DND-41 (cell line): ENCODE measurements at regions not wholly inside any gene's neighbourhood (a gene's known extent, or its start where the extent isn't known, plus 50 kb on each side); places are given as distances from the start of the nearest gene placed in this dataset.
"Not testable (repeated sequence)": the region's sequence is repeated elsewhere in the genome, so short reads cannot be mapped to it uniquely, and the experiment has no call there.

Experiments used
- ATAC-seq: fragments of 200-7000 bp; cut with Tn5 transposase; 3 replicates; pipeline ENCODE4 v1.9.1; 2021; ENCODE audit warnings: low read depth; ENCODE audit not compliant: insufficient read depth
- DNase-seq: peaks from one replicate; pipeline ENCODE4 v3.0.0-alpha.2; 2020
- H2AFZ ChIP-seq: 2 replicates; pipeline ENCODE4 v1.6.0; 2012; ENCODE audit warnings: low read depth, low read length
- H3K27ac ChIP-seq: 2 replicates; pipeline ENCODE4 v1.5.1; 2012; ENCODE audit warnings: low read length, inconsistent platforms
- H3K27me3 ChIP-seq: fragments of 200-600 bp; sonication (generic); 2 replicates; pipeline ENCODE4 v1.6.0; 2012; ENCODE audit warnings: low read length, mild to moderate bottlenecking, inconsistent platforms; ENCODE audit not compliant: insufficient read depth, poor library complexity
- H3K36me3 ChIP-seq: 2 replicates; pipeline ENCODE4 v1.5.1; 2012; ENCODE audit warnings: low read length, inconsistent platforms; ENCODE audit not compliant: insufficient read depth
- H3K4me1 ChIP-seq: 2 replicates; pipeline ENCODE4 v1.5.1; 2012; ENCODE audit warnings: mild to moderate bottlenecking, low read length; ENCODE audit not compliant: insufficient read depth
- H3K4me2 ChIP-seq: 2 replicates; pipeline ENCODE4 v1.6.0; 2012; ENCODE audit warnings: mild to moderate bottlenecking, moderate library complexity, low read length, inconsistent platforms; ENCODE audit not compliant: insufficient read depth
- H3K4me3 ChIP-seq, 2 experiments: fragments of 200-600 bp in 1 of 2; shearing (Covaris generic) in 1 of 2; 2 replicates each; pipeline ENCODE4 v1.5.1; 2012 to 2016; ENCODE audit warnings: inconsistent platforms in 2 of 2, low read length in 2 of 2, mild to moderate bottlenecking in 2 of 2, low read depth in 1 of 2, moderate library complexity in 1 of 2
- H3K79me2 ChIP-seq: 2 replicates; pipeline ENCODE4 v1.6.0; 2012; ENCODE audit warnings: low read length, inconsistent platforms; ENCODE audit not compliant: insufficient read depth
- H3K9ac ChIP-seq: 2 replicates; pipeline ENCODE4 v1.6.0; 2012; ENCODE audit warnings: low read depth, mild to moderate bottlenecking, inconsistent platforms, low read length, moderate library complexity
- H3K9me3 ChIP-seq: 2 replicates; pipeline ENCODE4 v1.5.1; 2012; ENCODE audit warnings: low read length, moderate library complexity, mild to moderate bottlenecking, inconsistent platforms; ENCODE audit not compliant: insufficient read depth, severe bottlenecking
- H4K20me1 ChIP-seq: 2 replicates; pipeline ENCODE4 v1.6.0; 2012; ENCODE audit warnings: low read length; ENCODE audit not compliant: insufficient read depth
- CTCF ChIP-seq: IDR thresholded peaks from 2 replicates; pipeline ENCODE4 v1.5.1; 2012; ENCODE audit warnings: borderline replicate concordance, low read length, moderate library complexity, mild to moderate bottlenecking; ENCODE audit not compliant: poor library complexity, severe bottlenecking; ENCODE audit errors: extremely low read depth
- EZH2 ChIP-seq: IDR thresholded peaks from 3 replicates; pipeline ENCODE4 v1.6.1; 2012; ENCODE audit warnings: borderline replicate concordance, low read depth, mild to moderate bottlenecking, moderate library complexity, low read length, inconsistent platforms; ENCODE audit not compliant: severe bottlenecking

DNA sequence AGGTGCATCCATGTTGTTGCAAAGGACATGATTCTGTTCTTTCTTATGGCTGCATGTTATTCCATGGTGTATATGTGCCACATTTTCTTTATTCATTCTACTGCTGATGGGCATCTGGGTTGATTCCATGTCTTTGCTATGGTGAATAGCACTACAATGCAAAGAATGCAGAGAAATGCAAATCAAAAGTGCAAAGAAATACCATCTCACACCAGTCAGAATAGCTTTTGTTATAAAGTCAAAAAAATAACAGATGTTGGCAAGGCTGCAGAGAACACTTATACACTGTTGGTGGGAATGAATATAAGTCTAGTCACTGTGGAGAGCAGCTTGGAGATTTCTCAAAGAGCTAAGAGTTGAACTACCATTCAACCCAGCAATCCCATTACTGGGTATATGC is 99.2 kb downstream of the DHRS2 start:
- Histone ChIP-seq H3K4me3 (no peak overlapping the region), H3K9ac (no peak overlapping the region), H2AFZ (no peak overlapping the region), H4K20me1 (no peaks in the 10 kb centered on the region), H3K4me1 (no peaks in the 10 kb centered on the region), H3K27ac (no peak overlapping the region), H3K4me2 (no peak overlapping the region), H3K9me3 (peaks cover 3% of the 10 kb centered on the region), H3K36me3 (no peaks in the 10 kb centered on the region), H3K27me3 (no peaks in the 10 kb centered on the region), H3K79me2 (no peaks in the 10 kb centered on the region)
- DNase-seq (no peak), ATAC-seq (no peak)
- no peak for TF ChIP-seq EZH2
- no peak for TF ChIP-seq CTCF

DNA sequence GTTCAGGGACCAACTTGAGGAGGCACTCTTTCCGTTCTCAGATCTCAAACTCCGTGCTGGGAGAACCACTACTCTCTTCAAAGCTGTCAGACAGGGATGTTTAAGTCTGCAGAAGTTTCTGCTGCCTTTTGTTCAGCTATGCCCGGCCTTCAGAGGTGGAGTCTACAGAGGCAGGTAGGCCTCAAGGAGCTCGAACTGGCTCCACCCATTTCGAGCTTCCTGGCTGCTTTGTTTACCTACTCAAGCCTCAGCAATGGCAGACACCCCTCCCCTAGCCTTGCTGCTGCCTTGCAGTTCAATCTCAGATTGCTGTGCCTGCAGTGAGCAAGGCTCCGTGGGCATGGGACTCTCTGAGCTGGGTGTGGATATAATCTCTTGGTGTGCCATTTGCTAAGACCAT is 108.2 kb downstream of the DHRS2 start:
- not testable (repeated sequence) for H3K9me3 ChIP-seq, ATAC-seq, H3K9ac ChIP-seq, H3K4me1 ChIP-seq, H3K4me2 ChIP-seq, H3K4me3 ChIP-seq, H3K27ac ChIP-seq, H2AFZ ChIP-seq, H3K36me3 ChIP-seq, H4K20me1 ChIP-seq, DNase-seq, H3K27me3 ChIP-seq, H3K79me2 ChIP-seq

DNA sequence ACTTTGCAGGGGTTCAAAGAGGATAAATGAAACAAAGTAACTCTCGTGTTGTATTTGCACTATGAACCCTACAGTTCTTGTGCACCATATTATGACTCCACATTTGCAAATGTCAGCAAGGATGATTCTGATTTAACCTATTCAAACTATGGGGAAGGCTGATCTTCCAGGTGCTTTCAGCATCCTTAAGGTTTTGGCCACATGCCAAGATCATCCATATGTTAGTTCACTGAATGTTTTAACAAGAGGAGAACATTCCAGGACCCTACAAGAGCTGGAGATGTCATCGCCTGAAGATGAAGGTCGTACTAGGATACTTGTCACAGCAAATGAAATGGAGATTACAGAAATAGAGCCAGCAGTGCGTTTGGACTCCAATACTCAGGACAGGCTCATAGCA is 114.2 kb downstream of the DHRS2 start:
- Histone ChIP-seq H3K9ac (no peak overlapping the region), H3K4me3 (no peak overlapping the region), H3K9me3 (no peaks in the 10 kb centered on the region), H3K27me3 (peaks cover 11% of the 10 kb centered on the region), H3K36me3 (no peaks in the 10 kb centered on the region), H3K79me2 (no peaks in the 10 kb centered on the region), H3K4me1 (no peaks in the 10 kb centered on the region), H3K27ac (no peak overlapping the region), H4K20me1 (no peaks in the 10 kb centered on the region), H3K4me2 (no peak overlapping the region), H2AFZ (no peak overlapping the region)
- no peak for ATAC-seq
- TF ChIP-seq EZH2 (no peak), CTCF (no peak)
- no peak for DNase-seq

DNA sequence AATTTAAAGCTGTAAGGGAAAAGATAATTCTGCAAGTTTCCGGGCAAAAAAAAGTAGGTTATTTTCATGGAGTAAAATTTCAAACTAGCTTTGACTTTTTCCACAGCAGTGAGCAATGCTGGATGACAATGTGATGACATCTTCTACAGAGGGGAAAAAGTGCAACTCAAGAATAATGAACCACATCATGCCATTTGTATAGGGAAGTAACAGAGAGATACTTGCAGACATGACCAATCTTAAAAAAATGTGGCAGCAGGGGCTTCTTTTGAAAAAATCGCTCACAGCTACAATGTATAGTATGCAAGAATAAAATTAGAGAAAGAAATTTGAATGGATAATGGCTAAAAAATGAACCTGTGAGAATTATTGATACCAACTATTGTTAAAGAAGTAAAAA is 115.5 kb downstream of the DHRS2 start:
- Histone ChIP-seq H3K27me3 (peaks cover 11% of the 10 kb centered on the region), H3K4me1 (no peaks in the 10 kb centered on the region), H3K4me3 (no peak overlapping the region), H4K20me1 (no peaks in the 10 kb centered on the region), H2AFZ (no peak overlapping the region), H3K27ac (no peak overlapping the region), H3K9ac (no peak overlapping the region), H3K9me3 (no peaks in the 10 kb centered on the region), H3K79me2 (no peaks in the 10 kb centered on the region), H3K4me2 (no peak overlapping the region), H3K36me3 (no peaks in the 10 kb centered on the region)
- no peak for ATAC-seq
- DNase-seq = no peak
- no peak for TF ChIP-seq EZH2
- no peak for TF ChIP-seq CTCF
